COLO829 (cell line): ENCODE measurements at regions not wholly inside any gene's neighbourhood (a gene's known extent, or its start where the extent isn't known, plus 50 kb on each side); places are given as distances from the start of the nearest gene placed in this dataset.

ENCODE experiments used
- DNase-seq: peaks from one replicate; pipeline ENCODE4 v3.0.0; 2012; ENCODE audit warnings: low spot score

- DNase-seq, result no peak
Observed at GRCh38 chr2:129751409-129751808, 228.1 kb upstream of the RAB6C start.

DNA sequence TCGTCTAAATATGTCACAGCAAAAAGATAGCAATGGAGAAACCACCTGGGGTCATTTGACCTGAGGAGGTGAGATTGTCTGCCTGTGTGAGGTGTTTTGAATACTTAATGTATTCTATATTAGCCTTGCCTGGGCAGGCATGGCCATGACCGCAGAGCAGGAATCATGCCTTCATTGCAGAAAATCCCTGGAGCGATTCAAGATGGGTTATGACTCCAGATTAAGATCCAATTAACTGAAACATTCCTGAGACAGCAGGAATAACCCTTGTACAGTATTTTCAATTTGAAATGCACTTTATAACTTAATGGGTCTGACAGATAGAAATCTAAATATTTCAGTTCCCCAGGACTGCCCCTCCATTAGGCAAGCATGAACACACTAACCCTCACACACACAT is 227.3 kb upstream of the RAB6C start:
- DNase-seq, result no peak

DNA sequence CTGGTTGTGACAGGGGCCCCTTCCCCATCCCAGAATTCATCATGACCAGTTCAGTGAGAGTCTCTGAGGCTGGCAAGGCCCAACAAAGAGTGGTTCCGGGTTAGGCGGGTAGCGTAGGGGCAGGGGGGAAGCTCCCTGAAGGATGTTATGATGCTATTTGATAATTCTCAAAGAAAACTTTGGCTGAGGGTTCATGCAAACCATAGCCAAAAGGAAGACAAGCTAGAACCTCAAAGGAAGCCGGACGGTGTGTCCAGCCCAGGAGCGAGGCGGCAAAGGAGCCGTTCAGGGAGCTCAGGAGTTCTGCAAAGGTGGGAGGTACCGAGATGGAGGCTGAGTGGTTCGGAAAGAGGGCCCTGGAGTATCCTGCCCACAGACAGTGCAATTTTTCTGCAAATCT is 226.8 kb upstream of the RAB6C start:
- no peak for DNase-seq

GRCh38 chr2:129753261-129753660 is 226.2 kb upstream of the RAB6C start:
- no peak for DNase-seq

DNA sequence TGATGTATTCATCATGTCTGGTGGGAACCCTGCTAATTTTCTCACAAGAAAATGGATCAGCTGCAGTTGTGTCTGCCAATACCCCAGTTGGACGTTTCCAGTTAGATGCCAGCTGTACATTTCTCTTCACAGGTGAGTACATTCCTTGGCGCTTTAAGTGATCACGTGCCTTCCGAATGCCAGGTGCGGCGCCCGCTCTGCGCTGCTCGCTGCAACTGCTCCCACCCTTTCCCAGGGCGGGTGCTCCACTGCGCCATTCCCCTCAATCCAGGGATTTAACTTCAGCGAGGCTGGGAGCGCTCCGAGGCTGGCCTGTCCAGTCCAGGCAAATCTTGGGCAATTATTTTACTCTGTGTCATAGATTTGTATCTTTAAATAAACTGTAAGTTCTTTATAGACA is 225.0 kb upstream of the RAB6C start:
- DNase-seq, result no peak

DNA sequence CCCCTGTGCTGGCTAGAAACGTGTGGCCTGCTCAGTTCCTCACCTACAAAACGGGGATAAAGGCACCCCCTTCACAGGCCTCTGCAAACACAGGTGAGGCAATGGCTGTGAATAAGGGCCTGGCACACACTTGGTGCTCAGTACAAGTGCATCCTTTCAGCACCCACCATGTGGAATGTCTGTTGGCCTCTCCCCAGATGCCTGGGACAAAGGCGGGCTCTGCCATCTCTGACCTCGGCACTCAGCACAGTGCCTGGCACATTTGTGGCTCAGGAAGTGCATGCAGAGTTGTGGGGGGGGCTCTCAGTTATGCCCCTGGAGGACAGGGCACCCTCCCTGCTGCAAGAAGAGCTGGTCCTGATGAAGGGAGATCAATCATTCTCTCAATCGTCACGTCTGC is 224.6 kb upstream of the RAB6C start:
- DNase-seq, result no peak

DNA sequence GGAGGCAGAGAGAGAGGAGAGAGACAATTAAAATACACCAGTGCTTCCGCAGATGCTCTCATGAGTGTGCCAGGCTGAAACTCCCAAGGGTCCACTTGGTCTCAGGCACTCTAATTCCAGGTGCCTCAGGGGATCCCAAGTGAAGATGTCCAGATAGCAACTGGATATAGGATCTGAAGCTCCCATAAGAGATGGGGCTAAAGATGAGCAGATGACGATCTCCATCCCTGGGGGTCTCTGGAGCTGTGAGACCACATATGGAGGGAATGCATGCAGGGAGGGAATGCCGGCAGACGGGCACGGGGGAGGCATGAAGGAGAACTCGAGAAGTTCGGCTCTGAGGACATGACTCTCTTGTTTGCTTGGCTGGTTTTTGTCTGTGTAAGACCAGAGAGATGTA is 223.7 kb upstream of the RAB6C start:
- DNase-seq, result no peak

GRCh38 chr2:129756276-129756675 is 223.2 kb upstream of the RAB6C start:
- no peak for DNase-seq

DNA sequence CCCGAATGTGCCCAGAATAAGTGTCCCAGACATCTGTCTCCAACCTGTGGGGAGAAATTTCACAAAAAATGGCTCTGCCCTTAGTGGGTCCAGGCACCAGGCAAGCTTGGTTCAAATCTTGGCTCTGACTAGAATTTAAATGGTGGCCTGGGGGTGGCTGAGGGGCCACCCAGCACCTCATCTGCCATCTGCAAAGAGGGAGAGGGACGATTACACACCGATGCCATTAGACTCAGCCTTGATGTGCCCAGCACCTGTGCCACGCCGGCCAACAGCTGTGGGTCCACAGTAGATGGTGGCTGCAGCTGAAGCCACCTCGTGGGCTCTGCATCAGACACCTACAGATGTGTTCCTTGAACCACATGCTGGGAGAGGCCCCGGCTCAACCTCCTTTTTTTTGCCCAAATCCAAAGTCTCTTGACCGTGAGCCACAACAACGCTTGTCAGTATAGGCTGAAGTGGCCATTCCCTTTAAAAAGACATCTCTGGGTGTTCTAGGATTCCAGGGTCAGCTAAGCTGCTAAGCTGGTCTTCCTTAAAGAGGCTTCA is 222.0 kb upstream of the RAB6C start:
- DNase-seq, result no peak

- no peak for DNase-seq
Observed at GRCh38 chr2:129757915-129758783, 221.3 kb upstream of the RAB6C start.

GRCh38 chr2:129758784-129759471 is 220.5 kb upstream of the RAB6C start:
- no peak for DNase-seq

DNA sequence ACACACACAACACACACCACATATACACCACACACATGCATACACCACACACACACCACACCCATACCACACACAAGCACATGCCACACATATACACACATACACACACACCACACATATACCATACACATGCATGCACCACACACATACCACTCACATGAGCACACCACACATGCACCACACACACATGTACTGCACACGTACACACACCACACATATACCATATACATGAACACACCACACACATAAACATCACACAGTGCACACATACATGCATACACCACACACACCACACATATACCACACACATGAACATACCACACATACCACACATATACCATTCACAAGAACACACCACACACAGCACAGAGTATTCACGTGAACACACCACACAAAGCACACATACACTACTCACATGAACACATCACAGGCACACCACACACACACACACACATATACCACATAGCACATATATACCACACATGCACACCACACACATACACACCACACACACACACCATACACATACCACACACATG is 219.9 kb upstream of the RAB6C start:
- DNase-seq, result no peak

GRCh38 chr2:129760669-129761068 is 218.8 kb upstream of the RAB6C start:
- no peak for DNase-seq

- no peak for DNase-seq
Observed at GRCh38 chr2:129761569-129762021, 217.9 kb upstream of the RAB6C start.

GRCh38 chr2:129762386-129763189 is 216.9 kb upstream of the RAB6C start:
- no peak for DNase-seq

- no peak for DNase-seq
Observed at GRCh38 chr2:129763190-129763846, 216.1 kb upstream of the RAB6C start.

DNA sequence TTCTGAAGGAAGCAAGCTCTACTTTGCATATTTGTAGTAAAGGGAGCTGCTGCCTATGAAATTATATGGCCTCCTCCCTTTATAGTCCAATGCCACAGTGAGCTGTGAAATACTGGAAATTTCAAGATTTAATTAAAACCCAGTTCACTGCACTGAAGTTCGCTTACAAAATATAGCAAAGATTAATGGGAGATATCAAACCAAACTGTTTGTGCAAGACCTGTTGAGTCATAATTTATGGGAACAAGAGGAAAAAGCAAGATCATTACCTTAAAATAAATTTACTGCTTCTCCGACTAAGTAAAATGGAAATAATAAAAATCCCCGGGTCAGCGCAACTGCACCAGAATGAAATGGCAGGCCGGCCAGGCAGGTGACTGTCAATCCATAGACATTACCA is 215.5 kb upstream of the RAB6C start:
- DNase-seq, result no peak

- no peak for DNase-seq
Observed at GRCh38 chr2:129764376-129765325, 214.8 kb upstream of the RAB6C start.

DNA sequence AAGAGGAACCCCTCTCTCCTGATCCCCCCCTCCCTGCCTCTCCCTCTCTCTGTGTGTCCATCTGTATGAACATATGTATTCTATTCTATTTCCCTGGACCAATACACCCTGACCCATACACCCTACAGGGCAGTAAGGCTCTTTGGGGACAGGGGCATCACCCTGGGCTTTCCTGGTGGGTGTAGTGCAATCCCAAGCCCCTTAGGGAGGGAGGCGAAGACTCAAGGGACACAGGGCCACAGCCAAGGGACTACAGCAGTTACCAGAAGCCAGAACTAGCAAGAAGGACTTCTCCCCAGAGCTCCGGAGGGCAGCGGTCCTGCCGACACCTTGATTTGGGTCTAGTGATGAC is 214.2 kb upstream of the RAB6C start:
- no peak for DNase-seq

DNA sequence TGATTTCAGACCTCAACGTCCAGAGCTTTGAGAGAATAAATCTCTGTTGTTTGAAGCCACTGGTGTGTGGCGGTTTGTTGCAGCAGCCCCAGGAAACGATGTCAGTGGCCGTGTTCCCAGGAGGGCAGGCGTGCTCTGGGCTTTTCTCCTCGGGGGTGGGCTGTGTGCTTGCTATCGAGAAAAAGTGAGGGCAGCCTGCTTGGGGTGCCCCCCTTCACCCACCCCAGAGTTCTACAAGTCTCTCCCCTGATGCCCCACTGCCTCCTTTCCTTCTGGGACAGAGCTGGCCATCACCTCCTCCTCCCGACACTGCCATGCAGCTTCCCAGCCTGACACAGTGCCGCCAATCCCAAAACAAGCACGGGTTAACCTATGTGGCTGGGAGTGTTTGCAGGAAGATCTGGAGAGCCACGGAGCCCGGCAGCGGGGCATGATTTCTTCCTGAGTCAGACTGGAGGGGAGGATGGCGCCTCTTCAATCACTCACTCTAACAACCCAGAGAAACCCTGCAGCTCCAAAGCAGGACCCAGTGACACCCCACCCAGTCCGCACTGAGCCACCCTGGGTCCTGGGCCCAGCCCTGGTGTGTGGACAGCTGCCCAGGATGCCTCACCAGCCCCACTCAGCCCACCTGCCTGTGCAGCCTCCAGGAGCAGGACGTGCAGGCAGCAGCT is 213.7 kb upstream of the RAB6C start:
- DNase-seq, result no peak
